Suprapubic skin (tissue), 4 donors: ENCODE measurements at regions not wholly inside any gene's neighbourhood (a gene's known extent, or its start where the extent isn't known, plus 50 kb on each side); places are given as distances from the start of the nearest gene placed in this dataset.
"Not testable (repeated sequence)": the region's sequence is repeated elsewhere in the genome, so short reads cannot be mapped to it uniquely, and the experiment has no call there.

Experiments used
- DNase-seq, 2 donors: peaks; one replicate each; pipeline ENCODE4 v3.0.0-alpha.2; 2019; ENCODE audit warnings: low spot score in 2 of 2
- H3K27ac ChIP-seq: fragments of 200-600 bp; sonication (generic); one replicate; pipeline ENCODE4 v1.5.1; 2019
- H3K27me3 ChIP-seq: fragments of 200-600 bp; sonication (generic); one replicate; pipeline ENCODE4 v1.5.1; 2019
- H3K36me3 ChIP-seq: fragments of 200-600 bp; sonication (generic); one replicate; pipeline ENCODE4 v1.5.1; 2019
- H3K4me1 ChIP-seq: fragments of 200-600 bp; sonication (generic); one replicate; pipeline ENCODE4 v1.5.1; 2019
- H3K4me3 ChIP-seq: fragments of 200-600 bp; sonication (generic); one replicate; pipeline ENCODE4 v1.5.1; 2019; ENCODE audit warnings: mild to moderate bottlenecking
- H3K9me3 ChIP-seq: fragments of 200-600 bp; sonication (generic); one replicate; pipeline ENCODE4 v1.5.1; 2019
- EP300 ChIP-seq: sonication (generic); formaldehyde crosslinking; IDR thresholded peaks from one replicate; pipeline ENCODE4 v1.6.1; 2017; ENCODE audit warnings: antibody characterized with exemption
- POLR2A ChIP-seq, 2 donors: fragments of 450-650 bp; IDR thresholded peaks; one replicate each; pipeline ENCODE4 v1.6.1; 2017; ENCODE audit warnings: antibody characterized with exemption in 2 of 2, mild to moderate bottlenecking in 2 of 2, moderate library complexity in 2 of 2
- POLR2AphosphoS5 ChIP-seq, 3 donors: sonication (generic); formaldehyde crosslinking; IDR thresholded peaks; one replicate each; pipeline ENCODE4 v1.6.1; 2017; ENCODE audit warnings: antibody characterized with exemption in 3 of 3
- WGBS: methylation state at CpG from one replicate; pipeline ENCODE4 v1.1.5; 2018; 5-methylcytosine and 5-hydroxymethylcytosine counted together
- TF ChIP-seq, protein P1 (sequence below), 2 donors: fragments of 200-600 bp in 1 of 2; fragments of 450-650 bp in 1 of 2; sonication (generic) in 1 of 2; IDR thresholded peaks; one replicate each; pipeline ENCODE4 v1.5.1; 2016 to 2019; ENCODE audit warnings: antibody characterized with exemption in 2 of 2, mild to moderate bottlenecking in 1 of 2, moderate library complexity in 1 of 2

DNA sequence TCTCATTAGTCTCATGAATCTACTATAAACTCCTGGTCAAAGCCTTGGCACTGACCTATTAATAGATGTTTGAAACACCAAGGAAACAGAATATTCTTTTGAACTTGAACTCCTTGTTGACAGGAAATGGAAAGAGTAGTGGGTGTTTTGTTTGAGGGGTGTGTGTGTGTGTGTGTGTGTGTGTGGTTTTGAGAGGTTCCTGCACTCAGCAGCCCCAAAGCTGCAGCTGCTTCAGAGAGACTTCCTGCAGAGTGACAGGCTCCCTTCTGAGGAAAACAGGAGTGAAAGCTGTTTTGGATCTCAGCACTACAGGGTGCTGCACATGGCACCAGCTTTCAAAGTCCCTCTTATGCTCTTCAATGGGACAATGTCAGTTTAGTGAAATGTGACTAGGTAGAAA is 546.5 kb upstream of the STEAP1 start:
- no peak overlapping the region for H3K4me3 ChIP-seq
- no peak overlapping the region for H3K27ac ChIP-seq
- no peak for DNase-seq
- H3K27me3 ChIP-seq = no peaks in the 10 kb centered on the region
- H3K9me3 ChIP-seq = no peaks in the 10 kb centered on the region
- TF ChIP-seq, protein P1, sequence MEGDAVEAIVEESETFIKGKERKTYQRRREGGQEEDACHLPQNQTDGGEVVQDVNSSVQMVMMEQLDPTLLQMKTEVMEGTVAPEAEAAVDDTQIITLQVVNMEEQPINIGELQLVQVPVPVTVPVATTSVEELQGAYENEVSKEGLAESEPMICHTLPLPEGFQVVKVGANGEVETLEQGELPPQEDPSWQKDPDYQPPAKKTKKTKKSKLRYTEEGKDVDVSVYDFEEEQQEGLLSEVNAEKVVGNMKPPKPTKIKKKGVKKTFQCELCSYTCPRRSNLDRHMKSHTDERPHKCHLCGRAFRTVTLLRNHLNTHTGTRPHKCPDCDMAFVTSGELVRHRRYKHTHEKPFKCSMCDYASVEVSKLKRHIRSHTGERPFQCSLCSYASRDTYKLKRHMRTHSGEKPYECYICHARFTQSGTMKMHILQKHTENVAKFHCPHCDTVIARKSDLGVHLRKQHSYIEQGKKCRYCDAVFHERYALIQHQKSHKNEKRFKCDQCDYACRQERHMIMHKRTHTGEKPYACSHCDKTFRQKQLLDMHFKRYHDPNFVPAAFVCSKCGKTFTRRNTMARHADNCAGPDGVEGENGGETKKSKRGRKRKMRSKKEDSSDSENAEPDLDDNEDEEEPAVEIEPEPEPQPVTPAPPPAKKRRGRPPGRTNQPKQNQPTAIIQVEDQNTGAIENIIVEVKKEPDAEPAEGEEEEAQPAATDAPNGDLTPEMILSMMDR (IDR thresholded peaks at IDR 0.05) = no peak
- TF ChIP-seq POLR2A (IDR thresholded peaks at IDR 0.05) = no peak
- no peak for TF ChIP-seq POLR2AphosphoS5 (IDR thresholded peaks at IDR 0.05)
- TF ChIP-seq EP300 = no peak
- no peaks in the 10 kb centered on the region for H3K4me1 ChIP-seq
- H3K36me3 ChIP-seq = no peaks in the 10 kb centered on the region

- not testable (repeated sequence) for H3K27me3 ChIP-seq, H3K9me3 ChIP-seq, H3K36me3 ChIP-seq, H3K27ac ChIP-seq, H3K4me1 ChIP-seq, H3K4me3 ChIP-seq, DNase-seq
- 85% methylated on average over 6 of the region's 6 CpGs for WGBS
Observed at GRCh38 chr7:89616829-89617228, 537.4 kb upstream of the STEAP1 start.

GRCh38 chr7:89618274-89618673 is 536.0 kb upstream of the STEAP1 start:
- Histone ChIP-seq H3K4me3 (no peak overlapping the region), H3K27me3 (no peaks in the 10 kb centered on the region), H3K27ac (no peak overlapping the region), H3K36me3 (no peaks in the 10 kb centered on the region), H3K9me3 (no peaks in the 10 kb centered on the region), H3K4me1 (no peaks in the 10 kb centered on the region)
- WGBS = 50% methylated on average over 3 of the region's 3 CpGs
- TF ChIP-seq EP300 (no peak), POLR2AphosphoS5 (IDR thresholded peaks at IDR 0.05) (no peak), POLR2A (IDR thresholded peaks at IDR 0.05) (no peak)
- TF ChIP-seq, protein P1 (IDR thresholded peaks at IDR 0.05) = no peak
- DNase-seq = no peak

DNA sequence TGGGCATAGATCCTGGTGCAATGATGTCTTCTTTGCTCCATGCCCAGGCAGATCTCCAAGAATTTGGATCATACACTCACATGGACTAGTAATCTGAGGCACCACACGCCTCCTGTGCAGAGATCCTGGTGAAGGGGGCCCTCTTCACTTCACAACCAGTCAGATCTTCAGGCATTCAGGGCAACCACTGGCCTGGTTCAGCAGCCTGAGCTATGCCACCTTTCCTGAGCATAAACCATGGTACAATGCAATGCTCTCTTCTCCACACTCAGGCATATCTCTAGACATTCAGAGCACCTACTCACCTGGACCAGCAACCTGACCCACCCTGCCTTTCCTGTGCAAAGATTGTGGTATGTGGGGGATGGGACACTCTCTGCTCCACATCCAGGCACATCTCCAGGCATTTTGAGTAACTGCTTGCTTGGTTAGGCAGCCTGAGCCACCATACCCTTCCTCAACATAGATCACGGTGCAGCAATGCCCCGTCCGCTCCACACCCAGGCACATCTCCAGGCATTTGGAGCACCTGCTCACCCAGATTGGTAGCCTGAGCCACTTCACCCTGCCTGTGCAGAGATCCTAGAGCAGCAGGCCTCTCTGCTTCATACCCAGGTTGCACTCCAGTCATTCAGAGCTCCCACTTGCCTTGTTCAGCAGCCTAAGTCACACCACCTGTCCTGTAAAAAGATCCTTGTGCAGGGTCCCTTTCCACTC is 532.2 kb upstream of the STEAP1 start:
- no peak for DNase-seq
- WGBS = 87% methylated on average over 4 of the region's 4 CpGs
- H3K36me3 ChIP-seq = no peaks in the 10 kb centered on the region
- no peaks in the 10 kb centered on the region for H3K4me1 ChIP-seq
- no peak for TF ChIP-seq POLR2AphosphoS5 (IDR thresholded peaks at IDR 0.05)
- TF ChIP-seq POLR2A (IDR thresholded peaks at IDR 0.05) = no peak
- no peak for TF ChIP-seq EP300
- H3K9me3 ChIP-seq = no peaks in the 10 kb centered on the region
- H3K27ac ChIP-seq = no peak overlapping the region
- H3K27me3 ChIP-seq = no peaks in the 10 kb centered on the region
- H3K4me3 ChIP-seq = no peak overlapping the region

DNA sequence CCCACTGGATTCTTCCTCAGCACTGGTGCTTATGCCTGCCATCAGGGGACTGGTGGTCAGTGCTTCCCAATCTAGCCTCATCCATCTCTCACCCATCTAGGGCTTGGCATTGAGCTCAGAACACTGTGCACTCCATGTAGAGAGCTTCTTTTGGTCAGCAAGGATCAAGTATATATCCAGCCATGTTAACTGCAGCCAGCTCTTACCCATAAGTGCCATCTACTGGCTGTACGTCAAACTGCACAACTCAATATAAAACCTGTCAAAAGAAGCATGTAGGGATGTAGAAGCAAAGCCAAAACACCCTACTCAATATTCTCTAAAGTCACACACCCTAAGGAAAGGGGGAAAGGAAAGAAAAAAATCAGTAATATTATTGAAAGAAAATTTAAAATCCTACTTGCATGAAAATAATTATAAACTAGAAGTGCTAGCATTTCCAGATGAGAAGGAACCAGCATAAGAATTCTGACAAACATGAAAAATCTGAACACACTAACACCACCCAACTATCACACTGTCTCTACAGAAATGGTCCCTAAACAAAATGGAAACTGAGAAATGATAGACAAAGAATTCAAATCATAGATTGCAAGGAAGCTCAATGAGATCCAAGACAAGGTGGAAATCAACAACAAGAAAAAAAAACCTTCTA is 531.1 kb upstream of the STEAP1 start:
- DNase-seq = no peak
- no peak overlapping the region for H3K4me3 ChIP-seq

DNA sequence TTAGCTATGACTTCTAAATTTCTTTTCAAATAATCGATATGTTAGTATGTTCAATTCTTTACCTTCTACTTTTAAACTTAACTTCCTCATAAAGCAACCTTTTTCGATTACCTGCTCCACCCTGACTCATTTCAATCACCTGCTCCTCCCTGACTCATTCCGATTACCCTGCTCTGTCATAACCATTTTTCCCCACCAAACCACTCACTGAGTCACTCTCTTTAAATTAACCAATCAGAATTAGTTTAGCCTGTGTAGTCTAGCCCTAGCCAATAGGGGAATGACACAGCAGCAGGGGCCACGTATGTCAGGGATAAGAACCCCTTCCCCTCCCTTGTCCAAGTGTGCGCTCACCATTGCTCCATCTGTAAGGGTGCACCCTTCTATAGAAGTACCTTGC is 530.1 kb upstream of the STEAP1 start:
- not testable (repeated sequence) for H3K4me1 ChIP-seq, H3K27me3 ChIP-seq, H3K27ac ChIP-seq, H3K36me3 ChIP-seq, DNase-seq, H3K4me3 ChIP-seq, H3K9me3 ChIP-seq
- 94% methylated on average over 5 of the region's 5 CpGs for WGBS

More for the DNA sequence above, 531.1 kb upstream of the STEAP1 start:
- 13% methylated on average over 1 of the region's 1 CpG for WGBS
- H3K4me1 ChIP-seq = no peaks in the 10 kb centered on the region
- H3K27ac ChIP-seq = no peak overlapping the region
- no peaks in the 10 kb centered on the region for H3K27me3 ChIP-seq
- H3K9me3 ChIP-seq = no peaks in the 10 kb centered on the region
- no peak for TF ChIP-seq POLR2AphosphoS5 (IDR thresholded peaks at IDR 0.05)
- TF ChIP-seq POLR2A (IDR thresholded peaks at IDR 0.05) = no peak
- no peak for TF ChIP-seq EP300
- TF ChIP-seq, protein P1 (IDR thresholded peaks at IDR 0.05) = peak in 1 of 2 donors; percentile 31
- H3K36me3 ChIP-seq = no peaks in the 10 kb centered on the region
